SU-DHL-6 (cell line): ENCODE measurements at regions not wholly inside any gene's neighbourhood (a gene's known extent, or its start where the extent isn't known, plus 50 kb on each side); places are given as distances from the start of the nearest gene placed in this dataset.

Experiments used
- CTCF ChIP-seq: fragments of 200-600 bp; sonication (generic); IDR thresholded peaks from one replicate; pipeline ENCODE4 v1.5.1; 2017; ENCODE audit warnings: antibody characterized with exemption, mild to moderate bottlenecking, low read length, moderate library complexity; ENCODE audit not compliant: insufficient read depth, poor library complexity, severe bottlenecking
- EZH2phosphoT487 ChIP-seq: fragments of 200-600 bp; sonication (generic), shearing (Covaris generic); conservative IDR thresholded peaks from 2 replicates; pipeline ENCODE4 v1.6.1; 2018; ENCODE audit warnings: mild to moderate bottlenecking, antibody characterized with exemption, low read length, moderate library complexity, mixed read lengths

- TF ChIP-seq CTCF (no peak), EZH2phosphoT487 (no peak)
Measured at GRCh38 chr18:27728659-27729058, 448.3 kb downstream of the CDH2 start.
